SK-N-MC (cell line): ENCODE measurements at regions not wholly inside any gene's neighbourhood (a gene's known extent, or its start where the extent isn't known, plus 50 kb on each side); places are given as distances from the start of the nearest gene placed in this dataset.

Experiments used
- DNase-seq: peaks from one replicate; pipeline ENCODE4 v3.0.0-alpha.2; 2011; ENCODE audit warnings: low read depth, low spot score
- H3K27ac ChIP-seq: fragments of 200-600 bp; sonication (generic); 2 replicates; pipeline ENCODE4 v1.5.1; 2016; ENCODE audit warnings: mixed run types
- H3K36me3 ChIP-seq: fragments of 200-600 bp; sonication (generic); 2 replicates; pipeline ENCODE4 v1.6.1; 2017; ENCODE audit warnings: antibody characterized with exemption, low read length, mixed read lengths; ENCODE audit not compliant: insufficient read depth
- H3K4me3 ChIP-seq: fragments of 200-600 bp; sonication (generic); 2 replicates; pipeline ENCODE4 v1.5.1; 2016
- H3K9ac ChIP-seq: fragments of 200-600 bp; sonication (generic); 2 replicates; pipeline ENCODE4 v1.8.0; 2017; ENCODE audit warnings: mixed run types, mixed read lengths; ENCODE audit not compliant: insufficient read length
- H3K9me3 ChIP-seq: fragments of 200-600 bp; sonication (generic); 2 replicates; pipeline ENCODE4 v1.6.1; 2017; ENCODE audit warnings: low read depth, mild to moderate bottlenecking, antibody characterized with exemption, low read length, moderate library complexity, mixed read lengths
- EZH2 ChIP-seq: fragments of 200-600 bp; sonication (generic); IDR thresholded peaks from one replicate; pipeline ENCODE4 v1.6.1; 2017; ENCODE audit warnings: antibody characterized with exemption
- FOXP2 ChIP-seq: optimal IDR thresholded peaks from 2 replicates; pipeline ENCODE3; 2011; ENCODE audit warnings: mild to moderate bottlenecking, moderate library complexity; ENCODE audit not compliant: insufficient read depth; ENCODE audit errors: extremely low read length, control extremely low read depth
- POLR2AphosphoS5 ChIP-seq: IDR thresholded peaks from 2 replicates; pipeline ENCODE4 v1.6.1; 2012; ENCODE audit warnings: mild to moderate bottlenecking, low read depth, low read length, borderline replicate concordance

DNA sequence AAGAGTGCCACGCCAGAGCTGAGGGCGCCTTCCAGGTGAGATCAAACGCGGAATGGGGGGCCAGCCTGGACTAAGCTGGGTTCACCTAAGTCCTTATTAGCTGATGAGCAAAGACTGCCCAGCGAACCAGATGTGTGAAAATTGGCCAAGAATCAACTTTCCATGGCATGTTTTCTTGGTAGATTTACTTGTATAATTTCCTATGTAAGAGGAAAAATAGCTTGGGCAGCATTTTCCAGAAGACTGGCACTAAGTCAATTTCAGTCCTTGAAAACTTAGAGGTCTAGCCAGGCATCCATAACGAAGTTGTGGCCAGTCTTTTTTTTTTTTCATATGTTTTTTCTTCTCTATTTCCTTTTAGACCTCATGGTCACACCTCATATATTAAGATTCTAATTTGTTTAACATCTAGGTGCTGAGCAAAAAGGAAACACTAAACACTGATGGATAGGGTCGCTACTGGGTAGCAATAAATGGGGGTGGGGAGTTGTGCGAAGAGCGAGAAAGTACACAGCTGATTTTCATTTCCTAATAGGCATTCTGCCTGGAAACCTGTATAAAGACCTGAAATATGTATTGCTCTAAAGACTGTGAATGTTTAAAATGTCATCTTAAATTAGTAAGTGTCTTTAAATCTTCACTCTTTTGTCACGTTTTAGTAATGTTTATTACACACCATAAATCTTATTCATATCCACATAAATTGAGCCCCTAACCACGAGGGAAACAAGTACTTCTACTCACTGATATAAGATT lies 188.8 kb downstream of the CD83 start:
- no peak for DNase-seq
- H3K9ac ChIP-seq: peak overlapping the region; percentile 32
- TF ChIP-seq POLR2AphosphoS5 (no peak; the same call in 1 of the 2 replicates), FOXP2 (no peak), EZH2 (no peak)

DNA sequence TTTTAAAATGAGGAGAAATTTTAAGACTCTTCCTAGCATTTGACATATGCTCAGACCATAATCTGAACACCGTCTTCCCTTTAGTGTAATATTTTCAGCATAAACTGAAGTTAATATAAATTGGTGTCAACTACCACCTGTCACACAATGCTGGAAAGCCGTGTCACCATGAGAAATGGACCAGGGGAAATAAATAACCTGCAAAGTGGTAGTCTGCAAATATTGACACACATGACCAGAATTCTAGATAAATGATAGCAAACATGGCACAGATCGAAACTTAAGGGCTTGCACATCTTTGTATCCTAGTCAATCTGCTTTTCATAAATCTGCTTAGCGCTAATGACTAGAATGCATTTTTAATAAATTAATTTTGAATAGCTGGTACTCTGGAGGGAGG lies 191.9 kb downstream of the CD83 start:
- Histone ChIP-seq H3K36me3 (no peaks in the 10 kb centered on the region), H3K27ac (no peak overlapping the region), H3K4me3 (no peak overlapping the region), H3K9me3 (no peaks in the 10 kb centered on the region), H3K9ac (no peak overlapping the region)
- TF ChIP-seq POLR2AphosphoS5 (no peak), FOXP2 (no peak), EZH2 (no peak)
- no peak for DNase-seq

More for the DNA sequence above, 188.8 kb downstream of the CD83 start:
- Histone ChIP-seq H3K4me3 (peak overlapping the region; percentile 46), H3K36me3 (no peaks in the 10 kb centered on the region), H3K27ac (peak overlapping the region; percentile 52; the same call in 1 of the 2 replicates), H3K9me3 (no peaks in the 10 kb centered on the region)

DNA sequence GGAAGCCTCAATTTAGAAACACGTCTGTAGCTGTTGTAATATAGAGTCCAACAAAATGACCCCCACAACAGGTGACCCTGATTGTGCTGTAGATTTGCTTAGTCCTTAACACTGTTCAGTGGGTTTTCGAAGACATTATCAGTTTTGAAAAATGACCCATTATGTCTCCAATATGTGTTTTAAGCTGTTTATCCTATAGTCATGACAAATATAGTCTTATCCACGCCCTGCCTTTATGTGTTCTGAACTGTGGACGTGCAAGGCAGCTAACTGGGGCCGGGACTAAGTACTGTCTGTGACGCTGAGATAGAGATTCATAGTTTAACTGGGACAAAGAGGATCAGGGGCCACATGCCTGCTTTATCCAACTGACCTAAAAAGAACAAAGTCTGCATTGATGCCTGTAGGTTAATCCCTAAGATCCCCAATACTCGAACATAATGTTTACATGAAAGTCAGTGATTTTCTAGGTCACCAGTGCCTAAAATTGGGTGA lies 192.4 kb downstream of the CD83 start:
- TF ChIP-seq POLR2AphosphoS5 (no peak), EZH2 (no peak), FOXP2 (no peak)
- H3K9ac ChIP-seq: no peak overlapping the region
- no peaks in the 10 kb centered on the region for H3K9me3 ChIP-seq
- no peaks in the 10 kb centered on the region for H3K36me3 ChIP-seq
- H3K27ac ChIP-seq: no peak overlapping the region
- no peak overlapping the region for H3K4me3 ChIP-seq
- DNase-seq: no peak

DNA sequence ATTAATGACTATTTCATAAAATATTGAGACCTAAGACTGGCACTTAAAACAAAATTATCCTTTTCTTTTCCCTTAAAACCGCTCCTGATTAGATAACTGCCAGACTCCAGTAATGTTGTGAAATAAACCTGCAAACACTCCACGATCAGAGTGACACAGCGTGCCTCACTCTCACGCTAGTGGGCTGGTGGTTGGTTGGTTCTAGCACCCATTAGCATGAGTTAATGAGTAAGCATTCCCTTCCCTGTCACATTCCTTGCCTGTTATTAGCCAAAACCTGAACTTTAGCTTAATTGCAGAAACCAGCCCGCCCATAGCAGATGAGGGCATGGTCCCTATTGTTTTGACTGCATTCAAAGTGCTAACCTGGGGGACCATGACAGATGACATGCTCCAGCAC lies 193.4 kb downstream of the CD83 start:
- no peak overlapping the region for H3K27ac ChIP-seq
- no peak overlapping the region for H3K4me3 ChIP-seq
- no peak for DNase-seq
- H3K9me3 ChIP-seq: no peaks in the 10 kb centered on the region
- TF ChIP-seq EZH2 (no peak), FOXP2 (no peak), POLR2AphosphoS5 (no peak)
- H3K9ac ChIP-seq: no peak overlapping the region
- H3K36me3 ChIP-seq: no peaks in the 10 kb centered on the region

DNA sequence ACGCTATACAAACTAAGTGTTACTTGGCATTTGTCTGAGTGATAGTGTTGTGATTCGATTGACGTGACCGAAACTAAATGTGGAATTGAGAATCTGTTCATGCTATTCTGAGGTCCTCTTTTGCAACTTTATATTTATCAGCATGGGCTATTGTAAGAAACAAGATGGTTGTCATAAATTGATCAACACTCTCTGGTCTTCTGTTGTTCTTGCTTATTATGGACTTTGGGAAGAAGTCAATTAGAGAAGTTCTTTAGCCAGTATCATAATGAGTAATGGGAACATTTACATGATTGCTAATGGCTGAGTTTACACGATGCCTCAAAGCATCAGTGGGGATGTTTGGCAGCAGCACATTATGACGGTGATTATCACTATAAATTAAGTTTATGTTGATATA lies 195.0 kb downstream of the CD83 start:
- no peak overlapping the region for H3K4me3 ChIP-seq
- no peaks in the 10 kb centered on the region for H3K9me3 ChIP-seq
- TF ChIP-seq EZH2: no peak
- no peak for TF ChIP-seq FOXP2
- TF ChIP-seq POLR2AphosphoS5: no peak
- DNase-seq: no peak
- no peak overlapping the region for H3K27ac ChIP-seq
- no peak overlapping the region for H3K9ac ChIP-seq
- H3K36me3 ChIP-seq: no peaks in the 10 kb centered on the region

DNA sequence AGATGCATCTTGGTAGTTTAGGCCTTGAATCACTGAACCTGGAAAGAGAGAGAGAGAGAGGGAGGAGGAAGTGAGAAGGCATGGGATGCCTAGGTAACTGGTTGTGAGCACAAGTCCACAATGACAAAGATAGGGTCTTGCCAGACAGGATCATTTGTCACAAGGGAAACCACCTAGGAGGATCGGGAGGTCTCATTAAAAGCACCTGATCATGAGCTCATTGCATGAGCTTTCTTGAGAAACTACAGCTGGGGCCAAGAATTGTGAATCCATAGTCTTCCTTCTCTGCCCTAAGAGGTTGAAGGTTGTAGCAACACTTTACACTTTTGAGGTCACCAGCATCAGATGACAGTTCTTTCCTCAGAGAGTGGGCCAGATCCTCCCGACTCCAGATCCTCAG lies 195.7 kb downstream of the CD83 start:
- H3K9me3 ChIP-seq: no peaks in the 10 kb centered on the region
- TF ChIP-seq EZH2 (no peak), POLR2AphosphoS5 (no peak), FOXP2 (no peak)
- no peak overlapping the region for H3K4me3 ChIP-seq
- H3K9ac ChIP-seq: no peak overlapping the region
- no peaks in the 10 kb centered on the region for H3K36me3 ChIP-seq
- DNase-seq: no peak
- no peak overlapping the region for H3K27ac ChIP-seq

DNA sequence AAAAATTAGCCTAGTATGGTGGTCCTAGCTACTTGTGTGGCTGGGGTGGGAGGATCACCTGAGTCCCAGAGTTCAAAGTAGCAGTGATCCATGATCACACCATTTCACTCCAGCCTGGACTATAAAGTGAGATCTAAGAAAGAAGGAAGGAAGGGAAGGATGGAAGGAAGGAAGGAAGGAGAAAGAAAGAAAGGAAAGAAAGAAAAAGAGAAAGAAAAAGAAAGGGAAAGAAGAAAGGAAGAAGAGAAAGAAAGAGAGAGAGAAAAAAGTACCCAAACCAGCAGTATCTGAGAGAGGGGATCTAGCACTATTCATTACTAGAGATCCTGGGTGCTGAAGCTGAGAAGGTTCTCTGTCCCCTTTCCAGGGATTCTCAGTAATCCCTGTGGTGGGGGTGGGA lies 197.8 kb downstream of the CD83 start:
- no peaks in the 10 kb centered on the region for H3K36me3 ChIP-seq
- H3K9ac ChIP-seq: no peak overlapping the region
- H3K4me3 ChIP-seq: no peak overlapping the region
- H3K9me3 ChIP-seq: no peaks in the 10 kb centered on the region
- DNase-seq: no peak
- H3K27ac ChIP-seq: no peak overlapping the region
- TF ChIP-seq EZH2 (no peak), POLR2AphosphoS5 (no peak), FOXP2 (no peak)

DNA sequence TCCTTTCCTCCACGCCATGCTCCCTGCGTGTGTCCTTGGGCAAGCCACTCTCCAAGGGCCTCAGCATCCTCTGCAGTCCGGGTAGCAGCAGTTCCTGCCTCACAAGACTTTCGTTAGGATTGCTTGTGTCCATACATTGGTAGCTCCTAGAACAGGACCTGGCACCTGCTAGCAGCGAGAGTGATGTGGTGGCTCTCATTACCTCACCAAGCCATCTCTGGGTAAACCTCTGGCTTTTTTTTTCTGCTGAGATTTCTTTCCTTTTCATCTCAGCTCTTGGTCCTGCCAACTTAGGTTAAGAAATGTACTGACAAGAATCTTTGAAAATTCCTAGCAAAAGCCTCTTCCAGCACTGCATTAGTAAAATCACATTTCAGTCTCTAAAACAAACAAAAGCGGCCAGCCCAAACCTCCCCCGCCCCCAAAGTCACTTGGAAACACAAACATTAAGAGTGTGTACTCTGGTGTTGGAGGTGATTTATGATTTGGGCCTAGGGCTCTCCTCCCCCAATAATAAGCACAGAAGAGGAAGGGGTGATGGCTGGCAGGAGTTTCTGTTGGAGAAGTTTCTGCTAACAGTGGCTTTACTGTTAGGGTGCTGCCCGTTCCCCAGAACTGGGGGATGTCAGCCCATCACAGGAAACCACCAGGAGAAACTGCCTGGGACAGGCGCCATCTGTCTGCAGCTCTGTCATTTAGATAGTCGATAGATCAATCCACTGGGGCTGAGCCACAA lies 199.2 kb downstream of the CD83 start:
- H3K4me3 ChIP-seq: no peak overlapping the region
- no peak overlapping the region for H3K9ac ChIP-seq
- TF ChIP-seq EZH2 (no peak), FOXP2 (no peak), POLR2AphosphoS5 (no peak)
- no peak overlapping the region for H3K27ac ChIP-seq
- no peaks in the 10 kb centered on the region for H3K9me3 ChIP-seq
- H3K36me3 ChIP-seq: no peaks in the 10 kb centered on the region
- DNase-seq: no peak
